Large intestine (tissue), 3 donors: ENCODE measurements at regions not wholly inside any gene's neighbourhood (a gene's known extent, or its start where the extent isn't known, plus 50 kb on each side); places are given as distances from the start of the nearest gene placed in this dataset.

Experiments
- DNase-seq, 2 donors: peaks; one replicate each; pipeline versions ENCODE4 v3.0.0 to v3.0.0-alpha.2; 2013
- H3K27ac ChIP-seq: one replicate; pipeline ENCODE4 v1.5.1; 2013; ENCODE audit warnings: low read length
- H3K27me3 ChIP-seq: 2 replicates; pipeline ENCODE4 v1.6.1; 2013; ENCODE audit warnings: low read length; ENCODE audit not compliant: control insufficient read depth, insufficient read depth
- H3K36me3 ChIP-seq: 2 replicates; pipeline ENCODE4 v1.6.1; 2013; ENCODE audit warnings: low read length; ENCODE audit not compliant: control insufficient read depth, insufficient read depth
- H3K4me1 ChIP-seq: one replicate; pipeline ENCODE4 v1.6.1; 2013; ENCODE audit warnings: low read length; ENCODE audit not compliant: control insufficient read depth, insufficient read depth
- H3K4me3 ChIP-seq: one replicate; pipeline ENCODE4 v1.5.1; 2013; ENCODE audit warnings: low read length
- H3K9me3 ChIP-seq: one replicate; pipeline ENCODE4 v1.6.1; 2013; ENCODE audit warnings: mild to moderate bottlenecking, low read depth, low read length, moderate library complexity; ENCODE audit not compliant: control insufficient read depth
- WGBS: methylation state at CpG from one replicate; pipeline ENCODE4 v1.1.5; 2013; ENCODE audit warnings: low lambda C conversion rate; ENCODE audit not compliant: insufficient coverage; 5-methylcytosine and 5-hydroxymethylcytosine counted together

GRCh38 chrX:20670611-20671010 lies 403.9 kb upstream of the RPS6KA3 start:
- Histone ChIP-seq H3K4me1 (no peaks in the 10 kb centered on the region), H3K36me3 (no peaks in the 10 kb centered on the region), H3K27ac (no peak overlapping the region), H3K9me3 (no peaks in the 10 kb centered on the region), H3K4me3 (no peak overlapping the region), H3K27me3 (no peaks in the 10 kb centered on the region)
- DNase-seq: no peak
- WGBS: 100% methylated on average over 1 of the region's 3 CpGs

DNA sequence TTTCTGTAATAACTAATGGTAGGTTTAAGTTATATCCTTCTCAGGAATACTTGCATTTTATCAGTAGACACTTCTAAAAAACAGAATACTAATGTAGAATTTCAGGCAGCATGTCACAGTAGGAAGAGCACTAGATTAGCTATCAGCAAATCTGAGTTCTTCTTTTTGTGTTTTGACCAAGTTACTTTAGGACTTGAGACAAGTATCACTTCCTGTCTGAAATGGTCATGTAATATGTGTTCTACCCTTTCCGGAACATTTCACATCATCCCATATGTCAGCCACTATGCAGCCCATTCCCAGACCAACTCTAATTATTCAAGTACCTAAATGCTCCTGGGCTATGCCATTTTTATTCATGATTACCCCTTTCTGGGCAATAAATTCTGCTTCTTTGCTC lies 401.8 kb upstream of the RPS6KA3 start:
- H3K36me3 ChIP-seq: no peaks in the 10 kb centered on the region
- DNase-seq: no peak
- H3K4me3 ChIP-seq: no peak overlapping the region
- no peaks in the 10 kb centered on the region for H3K4me1 ChIP-seq
- H3K9me3 ChIP-seq: no peaks in the 10 kb centered on the region
- WGBS: no CpG with 5 or more reads among the region's 1 CpG
- no peaks in the 10 kb centered on the region for H3K27me3 ChIP-seq
- no peak overlapping the region for H3K27ac ChIP-seq

DNA sequence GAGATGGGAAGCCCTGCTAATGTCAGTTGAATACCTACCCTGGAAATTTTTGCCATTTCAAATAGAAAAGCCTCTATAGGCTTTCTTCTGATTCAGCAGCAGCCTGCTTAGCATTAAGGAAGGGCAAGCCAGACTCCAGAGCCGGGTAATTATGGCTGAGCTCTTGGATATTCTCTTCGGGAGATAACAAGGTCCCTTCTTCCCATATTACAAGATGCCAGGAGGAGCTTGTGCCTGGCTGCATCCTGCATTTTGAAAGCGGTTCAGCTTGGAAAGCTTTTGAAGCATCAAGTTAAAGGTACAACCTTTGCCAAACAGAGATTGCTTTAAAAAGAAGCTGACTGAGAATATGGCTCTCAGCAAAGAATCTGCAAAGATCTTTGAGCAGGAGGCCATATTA lies 399.6 kb upstream of the RPS6KA3 start:
- no peaks in the 10 kb centered on the region for H3K27me3 ChIP-seq
- H3K36me3 ChIP-seq: no peaks in the 10 kb centered on the region
- WGBS: no CpG with 5 or more reads among the region's 3 CpGs
- no peak for DNase-seq
- H3K4me3 ChIP-seq: no peak overlapping the region
- no peaks in the 10 kb centered on the region for H3K9me3 ChIP-seq
- H3K27ac ChIP-seq: no peak overlapping the region
- H3K4me1 ChIP-seq: no peaks in the 10 kb centered on the region

DNA sequence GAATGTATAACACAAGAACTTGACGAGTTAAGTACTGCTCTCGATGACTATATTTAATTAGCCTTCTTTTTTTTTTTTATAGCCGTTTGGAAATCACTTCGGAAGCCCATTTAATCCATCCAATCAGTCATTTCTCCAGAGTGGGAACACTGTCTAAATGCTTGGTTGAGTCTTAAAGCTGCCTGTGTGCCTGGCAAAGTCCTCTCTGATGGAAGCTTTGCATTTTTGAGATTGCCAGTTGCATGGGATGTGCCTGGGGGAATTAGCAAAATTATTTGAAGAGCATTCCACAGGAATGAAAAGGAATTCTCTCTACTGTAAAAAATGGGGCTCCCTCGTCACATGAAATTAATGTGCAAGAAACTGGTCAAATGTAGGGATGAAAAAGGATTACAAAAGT lies 398.8 kb upstream of the RPS6KA3 start:
- no peak for DNase-seq
- Histone ChIP-seq H3K4me1 (no peaks in the 10 kb centered on the region), H3K27me3 (no peaks in the 10 kb centered on the region), H3K27ac (no peak overlapping the region), H3K4me3 (no peak overlapping the region), H3K9me3 (no peaks in the 10 kb centered on the region), H3K36me3 (no peaks in the 10 kb centered on the region)
- 100% methylated on average over 1 of the region's 5 CpGs for WGBS

DNA sequence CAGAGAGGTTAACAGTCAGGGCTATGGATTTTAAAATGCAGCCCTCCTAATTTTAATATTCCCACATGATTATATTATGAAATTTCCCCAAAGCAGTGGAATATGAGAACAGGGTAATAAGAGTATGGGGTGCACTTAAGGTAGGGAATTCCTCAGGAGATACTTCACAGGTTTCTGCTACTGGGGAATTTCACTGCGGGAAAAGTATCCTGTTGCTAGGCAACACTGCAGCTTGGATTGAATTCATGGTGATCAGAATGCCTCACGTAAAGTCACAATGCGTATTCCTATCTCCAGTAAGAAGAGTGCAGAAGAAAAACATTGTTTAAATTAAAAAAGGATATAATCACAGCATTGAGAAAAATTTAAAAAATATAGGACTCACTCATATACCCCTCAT lies 398.1 kb upstream of the RPS6KA3 start:
- H3K27me3 ChIP-seq: no peaks in the 10 kb centered on the region
- no peaks in the 10 kb centered on the region for H3K4me1 ChIP-seq
- H3K9me3 ChIP-seq: no peaks in the 10 kb centered on the region
- no peaks in the 10 kb centered on the region for H3K36me3 ChIP-seq
- DNase-seq: no peak
- no peak overlapping the region for H3K4me3 ChIP-seq
- WGBS: no CpG with 5 or more reads among the region's 3 CpGs
- no peak overlapping the region for H3K27ac ChIP-seq

GRCh38 chrX:20664131-20664530 lies 397.4 kb upstream of the RPS6KA3 start:
- H3K27me3 ChIP-seq: no peaks in the 10 kb centered on the region
- H3K4me3 ChIP-seq: no peak overlapping the region
- no peaks in the 10 kb centered on the region for H3K36me3 ChIP-seq
- WGBS: 80% methylated on average over 1 of the region's 2 CpGs
- H3K9me3 ChIP-seq: no peaks in the 10 kb centered on the region
- DNase-seq: no peak
- no peaks in the 10 kb centered on the region for H3K4me1 ChIP-seq
- no peak overlapping the region for H3K27ac ChIP-seq

DNA sequence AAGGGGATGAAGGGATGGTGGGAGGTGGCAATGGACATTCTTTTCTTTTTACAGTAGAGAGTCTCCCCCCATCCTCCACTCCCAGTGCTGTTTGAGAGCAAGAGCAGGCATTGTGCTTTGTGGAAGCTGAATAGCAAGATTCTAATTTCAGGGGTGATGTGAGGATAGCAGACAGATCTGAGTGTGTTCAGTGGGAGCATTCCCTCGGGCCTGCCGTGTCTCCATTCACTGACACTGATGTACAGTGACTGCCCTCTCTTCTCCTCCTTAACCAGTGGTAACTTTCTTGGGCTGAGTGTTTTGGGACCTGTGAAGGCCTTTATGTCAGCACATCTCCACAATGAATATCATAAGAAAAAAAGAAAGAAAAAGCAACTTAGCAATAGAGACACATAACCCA lies 396.6 kb upstream of the RPS6KA3 start:
- H3K4me3 ChIP-seq: no peak overlapping the region
- DNase-seq: no peak
- H3K27me3 ChIP-seq: no peaks in the 10 kb centered on the region
- H3K4me1 ChIP-seq: no peaks in the 10 kb centered on the region
- WGBS: no CpG with 5 or more reads among the region's 2 CpGs
- no peaks in the 10 kb centered on the region for H3K9me3 ChIP-seq
- no peak overlapping the region for H3K27ac ChIP-seq
- H3K36me3 ChIP-seq: no peaks in the 10 kb centered on the region

- Histone ChIP-seq H3K4me1 (no peaks in the 10 kb centered on the region), H3K27me3 (no peaks in the 10 kb centered on the region), H3K36me3 (no peaks in the 10 kb centered on the region), H3K9me3 (no peaks in the 10 kb centered on the region), H3K27ac (no peak overlapping the region), H3K4me3 (no peak overlapping the region)
- no CpG with 5 or more reads among the region's 1 CpG for WGBS
- no peak for DNase-seq
These were observed 390.0 kb upstream of the RPS6KA3 start for GRCh38 chrX:20656721-20657120.

DNA sequence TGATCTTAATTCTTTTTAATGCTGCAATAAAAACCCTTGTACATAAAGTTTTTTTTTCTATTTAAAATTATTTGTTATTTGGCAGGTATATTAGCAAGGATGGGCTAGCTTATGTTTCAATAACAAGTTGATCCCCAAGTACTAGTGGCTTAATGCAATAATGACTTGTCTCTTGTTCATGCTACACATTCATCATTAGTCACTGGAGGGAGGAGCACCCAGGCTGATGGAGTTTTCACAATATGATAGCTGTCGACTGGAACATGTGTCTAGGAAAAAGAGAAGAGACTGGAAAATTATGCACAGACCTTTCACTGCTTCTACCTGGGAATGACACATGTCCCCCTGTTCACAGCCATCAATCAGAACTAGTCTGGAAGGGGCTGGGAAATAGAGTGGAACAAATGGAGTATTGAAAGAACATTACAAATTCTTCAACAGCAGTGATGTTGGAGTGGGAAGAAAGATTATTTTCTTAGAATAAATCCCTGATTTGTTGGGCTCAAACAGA lies 387.9 kb upstream of the RPS6KA3 start:
- Histone ChIP-seq H3K27ac (no peak overlapping the region), H3K4me1 (no peaks in the 10 kb centered on the region), H3K4me3 (no peak overlapping the region), H3K9me3 (no peaks in the 10 kb centered on the region), H3K27me3 (no peaks in the 10 kb centered on the region), H3K36me3 (no peaks in the 10 kb centered on the region)
- no peak for DNase-seq
- no CpG with 5 or more reads among the region's 1 CpG for WGBS

DNA sequence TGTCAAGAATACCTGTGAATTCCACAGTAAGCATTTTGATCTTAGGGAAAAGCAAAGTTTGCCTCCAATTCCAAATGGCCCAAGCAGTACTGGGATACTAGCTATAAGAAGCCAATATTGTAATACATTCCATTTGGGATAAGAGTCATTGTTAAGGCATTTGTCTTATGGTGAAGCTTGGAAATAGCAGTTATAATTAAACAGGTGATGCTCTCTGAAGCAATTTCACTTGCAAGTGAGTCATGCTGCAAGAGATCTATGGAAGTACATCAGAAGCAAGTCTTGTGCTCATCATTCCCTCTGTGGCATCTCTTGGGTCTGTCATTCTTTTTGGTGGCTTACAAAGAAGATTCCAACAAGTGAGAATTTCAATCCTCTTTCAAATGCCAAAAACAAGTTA lies 386.4 kb upstream of the RPS6KA3 start:
- Histone ChIP-seq H3K36me3 (no peaks in the 10 kb centered on the region), H3K9me3 (no peaks in the 10 kb centered on the region), H3K4me1 (no peaks in the 10 kb centered on the region), H3K27me3 (no peaks in the 10 kb centered on the region), H3K27ac (no peak overlapping the region), H3K4me3 (no peak overlapping the region)
- no peak for DNase-seq

DNA sequence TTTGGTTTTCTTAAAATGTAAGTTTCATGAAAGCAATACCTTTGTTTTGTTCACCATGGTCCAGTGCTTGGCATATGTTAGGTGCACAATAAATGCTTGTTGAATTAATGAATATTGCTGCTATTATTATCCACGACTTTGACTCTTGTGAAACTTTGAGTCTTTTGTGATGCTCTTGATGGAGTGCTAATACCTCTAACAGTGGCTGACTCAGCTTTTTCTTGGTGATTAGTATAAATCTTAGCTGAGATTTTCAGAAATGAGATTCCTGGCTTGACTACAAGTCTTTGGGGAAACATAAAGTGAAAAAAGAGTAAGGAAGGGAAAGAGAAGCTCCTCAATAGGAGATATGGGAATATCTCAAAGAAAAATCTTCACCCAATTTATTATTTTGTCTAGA lies 375.2 kb upstream of the RPS6KA3 start:
- H3K9me3 ChIP-seq: no peaks in the 10 kb centered on the region
- H3K4me1 ChIP-seq: no peaks in the 10 kb centered on the region
- H3K36me3 ChIP-seq: no peaks in the 10 kb centered on the region
- WGBS: no CpG with 5 or more reads among the region's 1 CpG
- DNase-seq: no peak
- H3K4me3 ChIP-seq: no peak overlapping the region
- H3K27ac ChIP-seq: no peak overlapping the region
- no peaks in the 10 kb centered on the region for H3K27me3 ChIP-seq
